K562 (cell line): ENCODE measurements at regions not wholly inside any gene's neighbourhood (a gene's known extent, or its start where the extent isn't known, plus 50 kb on each side); places are given as distances from the start of the nearest gene placed in this dataset.

Experiments
- ATAC-seq: fragments of 200-7000 bp; cut with Tn5 transposase; 3 replicates; pipeline ENCODE4 v1.9.1; 2020; ENCODE audit warnings: moderate library complexity
- BruUV-seq: library from RNA; stranded (reverse); fragments of 400-500 nt; replicated peaks from 2 replicates; lab custom pipeline; 2021; lab: Mats Ljungman, UMichigan
- CTCF ChIA-PET: fragments of 300-600 bp; formaldehyde crosslinking; extraction: SDS; loops from one replicate; lab custom pipeline; 2021; ENCODE audit warnings: low intra/inter-chr PET ratio; lab: Yijun Ruan, JAX
- POLR2A ChIA-PET: fragments of 300-600, 350-650 bp; sonication (Branson Sonifier 250); formaldehyde crosslinking; extraction: SDS; loops from one replicate; lab custom pipeline; 2021; ENCODE audit warnings: antibody characterized with exemption, inconsistent platforms; lab: Yijun Ruan, JAX
- DNase-seq, 4 experiments: peaks; one replicate each; pipeline versions ENCODE4 v3.0.0 to v3.0.0-alpha.2; 2011 to 2018; ENCODE audit warnings: low spot score in 3 of 4, mixed read lengths in 3 of 4; ENCODE audit errors: extremely low read depth in 1 of 4
- FAIRE-seq: peaks from 2 replicates; lab custom pipeline; 2011; peaks lifted over from hg19 to GRCh38; lab: Jason Lieb, UNC
- H2AFZ ChIP-seq: 2 replicates; pipeline ENCODE4 v1.6.0; 2011; ENCODE audit warnings: low read depth, low read length, control low read depth, inconsistent platforms
- H3K27ac ChIP-seq: fragments of 200-600 bp; 3 replicates; pipeline ENCODE4 v1.8.0; 2011; ENCODE audit warnings: low read depth, mild to moderate bottlenecking, control low read depth, inconsistent platforms, low read length, moderate library complexity, mixed read lengths; ENCODE audit errors: extremely low read depth
- H3K27me3 ChIP-seq, 2 experiments: fragments of 300-600 bp in 1 of 2; 2 replicates in 1 of 2; 3 replicates in 1 of 2; pipeline versions ENCODE4 v1.6.0 to v1.8.0; 2011; ENCODE audit warnings: inconsistent platforms in 2 of 2, low read length in 2 of 2, mild to moderate bottlenecking in 1 of 2, mixed read lengths in 1 of 2, moderate library complexity in 1 of 2; ENCODE audit not compliant: control insufficient read depth in 2 of 2, insufficient read depth in 2 of 2
- H3K36me3 ChIP-seq: fragments of 300-600 bp; 3 replicates; pipeline ENCODE4 v1.8.0; 2011; ENCODE audit warnings: mild to moderate bottlenecking, low read length, inconsistent platforms; ENCODE audit not compliant: control insufficient read depth, insufficient read depth
- H3K4me1 ChIP-seq, 2 experiments: fragments of 200-600 bp in 1 of 2; replicated peaks in 1 of 2; 2 replicates in 1 of 2; 3 replicates in 1 of 2; pipeline versions ENCODE4 v1.5.1 to v1.8.0; 2011; ENCODE audit warnings: inconsistent platforms in 2 of 2, low read length in 2 of 2, mild to moderate bottlenecking in 1 of 2, mixed read lengths in 1 of 2, moderate library complexity in 1 of 2; ENCODE audit not compliant: control insufficient read depth in 2 of 2, insufficient read depth in 2 of 2
- H3K4me2 ChIP-seq: 2 replicates; pipeline ENCODE4 v1.6.1; 2011; ENCODE audit warnings: low read length, control low read depth, inconsistent platforms, mixed read lengths; ENCODE audit not compliant: insufficient read depth
- H3K4me3 ChIP-seq: fragments of 200-600 bp; sonication (generic), shearing (Covaris generic); 2 replicates; pipeline ENCODE4 v1.5.1; 2016; ENCODE audit warnings: control low read depth, inconsistent platforms
- H3K79me2 ChIP-seq: fragments of 200-600 bp; 3 replicates; pipeline ENCODE4 v1.8.0; 2011; ENCODE audit warnings: low read length, inconsistent platforms; ENCODE audit not compliant: control insufficient read depth, insufficient read depth
- H3K9ac ChIP-seq, 2 experiments: 2 replicates each; pipeline versions ENCODE4 v1.6.0 to v1.6.1; 2011; ENCODE audit warnings: low read depth in 2 of 2, low read length in 2 of 2, control low read depth in 1 of 2, inconsistent platforms in 1 of 2, mild to moderate bottlenecking in 1 of 2, mixed read lengths in 1 of 2; ENCODE audit not compliant: insufficient read depth in 1 of 2
- H3K9me1 ChIP-seq: one replicate; pipeline ENCODE4 v1.6.0; 2011; ENCODE audit warnings: inconsistent platforms, mild to moderate bottlenecking, low read length, moderate library complexity; ENCODE audit not compliant: control insufficient read depth, insufficient read depth
- H3K9me3 ChIP-seq: replicated peaks from 2 replicates; pipeline ENCODE4 v1.5.1; 2011; ENCODE audit warnings: low read depth, low read length, inconsistent platforms; ENCODE audit not compliant: control insufficient read depth, insufficient read depth
- H4K20me1 ChIP-seq: replicated peaks from 2 replicates; pipeline ENCODE4 v1.6.1; 2011; ENCODE audit warnings: low read length, inconsistent platforms, mixed read lengths; ENCODE audit not compliant: control insufficient read depth, insufficient read depth
- EP300 ChIP-seq: IDR thresholded peaks from 2 replicates; pipeline ENCODE4 v1.6.1; 2012; ENCODE audit warnings: low read length, improper control_type of control experiment
- FUS ChIP-seq: fragments of 200-400 bp; formaldehyde crosslinking; optimal IDR thresholded peaks from 2 replicates; pipeline ENCODE3; 2017; ENCODE audit warnings: low read depth, low read length
- MAZ ChIP-seq, 2 experiments: fragments of 450-650 bp in 1 of 2; sonication (generic) in 1 of 2; formaldehyde crosslinking; IDR thresholded peaks in 1 of 2; conservative IDR thresholded peaks in 1 of 2; 2 replicates each; pipeline versions ENCODE4 v1.4.0 to v1.5.0; 2020; ENCODE audit warnings: mild to moderate bottlenecking in 1 of 2, missing genetic modification reagents in 1 of 2
- MCM5 ChIP-seq: fragments of 450-650 bp; IDR thresholded peaks from 2 replicates; pipeline ENCODE4 v1.6.1; 2016; ENCODE audit warnings: low read depth
- MEIS2 ChIP-seq: fragments of 450-650 bp; IDR thresholded peaks from 2 replicates; pipeline ENCODE4 v1.6.1; 2014; ENCODE audit warnings: mild to moderate bottlenecking; ENCODE audit not compliant: partially characterized antibody
- MIER1 ChIP-seq: fragments of 450-650 bp; IDR thresholded peaks from 2 replicates; pipeline ENCODE4 v1.6.1; 2016; ENCODE audit warnings: antibody characterized with exemption, mild to moderate bottlenecking, low read depth
- MTF1 ChIP-seq: fragments of 250-450 bp; sonication (Bioruptor Pico); IDR thresholded peaks from 2 replicates; pipeline ENCODE4 v1.9.0; 2021; ENCODE audit warnings: moderate library complexity, mild to moderate bottlenecking, inconsistent platforms, borderline replicate concordance
- MYBL2 ChIP-seq, 2 experiments: fragments of 450-650 bp in 1 of 2; sonication (generic) in 1 of 2; formaldehyde crosslinking in 1 of 2; IDR thresholded peaks; 2 replicates each; pipeline versions ENCODE4 v1.6.1 to v1.8.1; 2017 to 2022; ENCODE audit warnings: borderline replicate concordance in 1 of 2, inconsistent platforms in 1 of 2, low read depth in 1 of 2, mild to moderate bottlenecking in 1 of 2, missing genetic modification reagents in 1 of 2, moderate library complexity in 1 of 2
- NCOR1 ChIP-seq: fragments of 450-650 bp; IDR thresholded peaks from 2 replicates; pipeline ENCODE4 v1.6.1; 2016; ENCODE audit warnings: mild to moderate bottlenecking, moderate library complexity
- PRPF4 ChIP-seq: fragments of 200-400 bp; formaldehyde crosslinking; IDR thresholded peaks from one replicate; pipeline ENCODE4 v1.6.1; 2017; ENCODE audit warnings: low read length, low read depth, mild to moderate bottlenecking; ENCODE audit not compliant: insufficient read depth, poor library complexity, severe bottlenecking
- RAD21 ChIP-seq, 2 experiments: fragments of 250-450 bp in 1 of 2; fragments of 450-650 bp in 1 of 2; sonication (Bioruptor Pico) in 1 of 2; formaldehyde crosslinking in 1 of 2; IDR thresholded peaks in 1 of 2; conservative IDR thresholded peaks in 1 of 2; 2 replicates each; pipeline versions ENCODE4 v1.4.0 to v1.8.0; 2020 to 2022; ENCODE audit warnings: mild to moderate bottlenecking in 2 of 2, moderate library complexity in 1 of 2
- RB1 ChIP-seq: fragments of 450-650 bp; IDR thresholded peaks from 2 replicates; pipeline ENCODE4 v1.6.1; 2017; ENCODE audit warnings: low read depth, mild to moderate bottlenecking
- RFX7 ChIP-seq: fragments of 250-450 bp; sonication (Bioruptor Pico); IDR thresholded peaks from 2 replicates; pipeline ENCODE4 v1.5.1; 2021; ENCODE audit warnings: mild to moderate bottlenecking
- SRSF1 ChIP-seq: fragments of 200-400 bp; formaldehyde crosslinking; IDR thresholded peaks from 2 replicates; pipeline ENCODE4 v1.6.1; 2017; ENCODE audit warnings: mild to moderate bottlenecking, low read depth, low read length, moderate library complexity
- TAF7 ChIP-seq: fragments of 450-650 bp; IDR thresholded peaks from 2 replicates; pipeline ENCODE4 v1.6.1; 2016; ENCODE audit warnings: missing genetic modification characterization, missing compliant biosample characterization
- TEAD4 ChIP-seq, 2 experiments: sonication (generic) in 1 of 2; formaldehyde crosslinking in 1 of 2; IDR thresholded peaks; 2 replicates each; pipeline versions ENCODE4 v1.6.1 to v1.8.0; 2012 to 2022; ENCODE audit warnings: borderline replicate concordance in 1 of 2, inconsistent platforms in 1 of 2, low read length in 1 of 2, mild to moderate bottlenecking in 1 of 2, missing genetic modification reagents in 1 of 2
- ZNF143 ChIP-seq: sonication (generic); formaldehyde crosslinking; IDR thresholded peaks from 2 replicates; pipeline ENCODE4 v1.9.0; 2022; ENCODE audit warnings: mild to moderate bottlenecking, missing genetic modification reagents
- ZNF3 ChIP-seq: fragments of 250-450 bp; sonication (Bioruptor Pico); IDR thresholded peaks from 2 replicates; pipeline ENCODE4 v1.5.0; 2021; ENCODE audit warnings: mild to moderate bottlenecking, moderate library complexity
- WGBS: fragments of 100-300 bp; shearing (Covaris generic); methylation state at CpG from one replicate; pipeline ENCODE4 v1.1.6; 2016; ENCODE audit warnings: low coverage, mixed read lengths; ENCODE audit not compliant: insufficient coverage; ENCODE audit errors: missing lambda C conversion rate; 5-methylcytosine and 5-hydroxymethylcytosine counted together
- in situ Hi-C: fragments of 300-500 bp; cut with MboI; formaldehyde crosslinking; loops from 4 replicates; pipeline ENCODE4 v1.15.0; 2018; ENCODE audit warnings: inconsistent platforms, mixed read lengths
- intact Hi-C: fragments of 100-400 bp; cut with micrococcal nuclease; formaldehyde crosslinking; loops from 2 replicates; pipeline ENCODE4 v1.14.2; 2022

- Histone ChIP-seq H3K4me2 (no peak overlapping the region), H3K27ac (no peak overlapping the region), H3K9me3 (no peaks in the 10 kb centered on the region), H3K36me3 (no peaks in the 10 kb centered on the region), H3K4me1 (no peaks in the 10 kb centered on the region), H3K9ac (no peak overlapping the region), H4K20me1 (no peaks in the 10 kb centered on the region), H3K79me2 (no peaks in the 10 kb centered on the region), H3K4me3 (no peak overlapping the region), H3K9me1 (no peaks in the 10 kb centered on the region), H2AFZ (no peak overlapping the region), H3K27me3 (peaks cover 0 to 5% of the 10 kb centered on the region in 2 experiments; a peak in 1 of 5 replicates)
- ATAC-seq (no peak), DNase-seq (no peak), FAIRE-seq (no peak)
- WGBS: 0% methylated on average over 4 of the region's 4 CpGs
- TF ChIP-seq RFX7 (CRISPR knock-in tag) (no peak), TAF7 (no peak), PRPF4 (no peak), EP300 (no peak), RAD21 (CRISPR knock-in tag; conservative IDR thresholded peaks at IDR 0.05 in 1 of 2, IDR thresholded peaks at IDR 0.05 in 1 of 2) (no peak), ZNF3 (CRISPR knock-in tag) (no peak), TEAD4 (IDR thresholded peaks at IDR 0.05; ENCODE audit: low read length) (no peak), TEAD4 (CRISPR knock-in tag; IDR thresholded peaks at IDR 0.05; ENCODE audit: borderline replicate concordance) (no peak), MTF1 (no peak), NCOR1 (no peak), MAZ (CRISPR knock-in tag; conservative IDR thresholded peaks at IDR 0.05 in 1 of 2, IDR thresholded peaks at IDR 0.05 in 1 of 2) (no peak), RB1 (no peak), MYBL2 (IDR thresholded peaks at IDR 0.05; ENCODE audit: low read depth) (no peak), MYBL2 (CRISPR knock-in tag; IDR thresholded peaks at IDR 0.05; ENCODE audit: borderline replicate concordance) (no peak), MCM5 (no peak), MEIS2 (no peak), MIER1 (no peak), SRSF1 (no peak), ZNF143 (CRISPR knock-in tag) (no peak), FUS (no peak)
- intact Hi-C loops (no loop called here), in situ Hi-C loops (no loop called here)
- CTCF ChIA-PET: no interaction called here
- no TSS peak for BruUV-seq
- POLR2A ChIA-PET: no interaction called here
These were observed 208.4 kb downstream of the NXPE2 start for GRCh38 chr11:114886644-114887265.
